Endothelial cell of umbilical vein (primary cell): ENCODE measurements at regions not wholly inside any gene's neighbourhood (a gene's known extent, or its start where the extent isn't known, plus 50 kb on each side); places are given as distances from the start of the nearest gene placed in this dataset.

Experiments
- BruUV-seq: library from RNA; stranded (reverse); fragments of 400-500 nt; replicated peaks from 2 replicates; lab custom pipeline; 2021; lab: Mats Ljungman, UMichigan
- CTCF ChIA-PET: fragments of 300-600, 350-600 bp; sonication (Branson Sonifier 250); formaldehyde crosslinking; loops from one replicate; lab custom pipeline; 2021; ENCODE audit warnings: antibody characterized with exemption, inconsistent platforms; lab: Charles Lee
- POLR2A ChIA-PET: fragments of 300-600, 350-600 bp; sonication (Branson Sonifier 250); formaldehyde crosslinking; loops from one replicate; lab custom pipeline; 2021; ENCODE audit warnings: antibody characterized with exemption, inconsistent platforms; lab: Charles Lee
- DNase-seq: peaks from one replicate; pipeline ENCODE4 v3.0.0-alpha.2; 2011; ENCODE audit warnings: low read depth, low spot score
- FAIRE-seq: peaks from 2 replicates; lab custom pipeline; 2011; peaks lifted over from hg19 to GRCh38; lab: Jason Lieb, UNC
- H2AFZ ChIP-seq: 2 replicates; pipeline ENCODE4 v1.6.0; 2012; ENCODE audit warnings: low read depth, low read length, control low read depth, inconsistent platforms
- H3K27ac ChIP-seq: 2 replicates; pipeline ENCODE4 v1.5.1; 2011; ENCODE audit warnings: low read depth, mild to moderate bottlenecking, control low read depth, low read length, moderate library complexity; ENCODE audit not compliant: insufficient read depth
- H3K27me3 ChIP-seq, 2 experiments: 2 replicates each; pipeline versions ENCODE4 v1.6.0 to v1.6.1; 2011; ENCODE audit warnings: low read length in 2 of 2, mixed read lengths in 1 of 2; ENCODE audit not compliant: control insufficient read depth in 2 of 2, insufficient read depth in 2 of 2
- H3K36me3 ChIP-seq, 2 experiments: 2 replicates in 1 of 2; 3 replicates in 1 of 2; pipeline ENCODE4 v1.5.1; 2011; ENCODE audit warnings: low read length in 2 of 2, mild to moderate bottlenecking in 1 of 2, moderate library complexity in 1 of 2; ENCODE audit not compliant: control insufficient read depth in 2 of 2, insufficient read depth in 2 of 2; ENCODE audit errors: extremely low read depth in 1 of 2
- H3K4me1 ChIP-seq: 3 replicates; pipeline ENCODE4 v1.5.1; 2011; ENCODE audit warnings: mild to moderate bottlenecking, low read length; ENCODE audit not compliant: control insufficient read depth, insufficient read depth; ENCODE audit errors: extremely low read depth
- H3K4me2 ChIP-seq: 2 replicates; pipeline ENCODE4 v1.6.1; 2011; ENCODE audit warnings: low read length, control low read depth, mixed read lengths; ENCODE audit not compliant: insufficient read depth
- H3K4me3 ChIP-seq, 3 experiments: fragments of 200-600 bp in 1 of 3; sonication (generic), shearing (Covaris generic) in 1 of 3; replicated peaks in 1 of 3; 2 replicates each; pipeline ENCODE4 v1.5.1; 2011 to 2016; ENCODE audit warnings: control low read depth in 3 of 3, low read length in 3 of 3, mild to moderate bottlenecking in 2 of 3, inconsistent platforms in 1 of 3, low read depth in 1 of 3, moderate library complexity in 1 of 3; ENCODE audit not compliant: insufficient read depth in 1 of 3
- H3K79me2 ChIP-seq: 2 replicates; pipeline ENCODE4 v1.6.0; 2012; ENCODE audit warnings: low read length, inconsistent platforms; ENCODE audit not compliant: control insufficient read depth, insufficient read depth
- H3K9ac ChIP-seq: replicated peaks from 2 replicates; pipeline ENCODE3; 2011; ENCODE audit warnings: low read length, control low read depth; ENCODE audit not compliant: insufficient read depth; ENCODE audit errors: extremely low read depth
- H3K9me1 ChIP-seq: replicated peaks from 3 replicates; pipeline ENCODE4 v1.6.0; 2011; ENCODE audit warnings: mild to moderate bottlenecking, low read length; ENCODE audit not compliant: control insufficient read depth, insufficient read depth; ENCODE audit errors: extremely low read depth
- H3K9me3 ChIP-seq: replicated peaks from 2 replicates; pipeline ENCODE4 v1.5.1; 2012; ENCODE audit warnings: low read length, inconsistent platforms; ENCODE audit not compliant: control insufficient read depth, insufficient read depth
- H4K20me1 ChIP-seq: replicated peaks from 2 replicates; pipeline ENCODE3; 2011; ENCODE audit warnings: mild to moderate bottlenecking, low read length; ENCODE audit not compliant: control insufficient read depth, insufficient read depth; ENCODE audit errors: extremely low read depth
- CTCF ChIP-seq, 2 donors: IDR thresholded peaks; 1 replicate in 1 of 2; 2 replicates in 1 of 2; pipeline ENCODE4 v1.5.1; 2011; ENCODE audit warnings: low read length in 2 of 2, mild to moderate bottlenecking in 2 of 2, moderate library complexity in 2 of 2, control low read depth in 1 of 2, inconsistent platforms in 1 of 2, low read depth in 1 of 2; ENCODE audit not compliant: insufficient read depth in 1 of 2; ENCODE audit errors: extremely low read depth in 1 of 2
- EZH2 ChIP-seq: IDR thresholded peaks from 2 replicates; pipeline ENCODE4 v1.6.1; 2012; ENCODE audit warnings: borderline replicate concordance, low read depth, mild to moderate bottlenecking, moderate library complexity, low read length, inconsistent platforms; ENCODE audit not compliant: severe bottlenecking
- FOS ChIP-seq: IDR thresholded peaks from 2 replicates; pipeline ENCODE4 v1.6.1; 2011; ENCODE audit warnings: mild to moderate bottlenecking, low read length, moderate library complexity, borderline replicate concordance; ENCODE audit not compliant: insufficient read depth
- GATA2 ChIP-seq: IDR thresholded peaks from 2 replicates; pipeline ENCODE4 v1.7.0; 2011; ENCODE audit warnings: low read depth, mild to moderate bottlenecking, moderate library complexity, mixed read lengths, low read length; ENCODE audit not compliant: insufficient read length, insufficient read depth
- JUN ChIP-seq: IDR thresholded peaks from 2 replicates; pipeline ENCODE4 v1.6.1; 2011; ENCODE audit warnings: borderline replicate concordance, low read depth; ENCODE audit not compliant: insufficient read length, insufficient read depth
- MYC ChIP-seq: IDR thresholded peaks from one replicate; pipeline ENCODE4 v1.6.1; 2011; ENCODE audit warnings: mild to moderate bottlenecking, low read depth, low read length
- POLR2A ChIP-seq: IDR thresholded peaks from 2 replicates; pipeline ENCODE4 v1.6.1; 2012; ENCODE audit warnings: low read depth, mild to moderate bottlenecking, control low read depth, low read length
- POLR2AphosphoS5 ChIP-seq: IDR thresholded peaks from 2 replicates; pipeline ENCODE4 v1.6.1; 2012; ENCODE audit warnings: low read depth, mild to moderate bottlenecking, control low read depth, low read length, moderate library complexity; ENCODE audit not compliant: insufficient read depth
- dilution Hi-C: fragments of 300-500 bp; cut with MboI; formaldehyde crosslinking; loops from one replicate; pipeline ENCODE4 v1.15.0; 2019; ENCODE audit warnings: low sequenced_read_pairs; ENCODE audit not compliant: extremely low pct_ligation_motif_present
- intact Hi-C: fragments of 100-400 bp; cut with micrococcal nuclease; formaldehyde crosslinking; loops from one replicate; pipeline ENCODE4 v1.10.0; 2022
- TF ChIP-seq, protein P1 (sequence below): IDR thresholded peaks from 2 replicates; pipeline ENCODE4 v1.6.1; 2011; ENCODE audit not compliant: insufficient read depth, insufficient read length

DNA sequence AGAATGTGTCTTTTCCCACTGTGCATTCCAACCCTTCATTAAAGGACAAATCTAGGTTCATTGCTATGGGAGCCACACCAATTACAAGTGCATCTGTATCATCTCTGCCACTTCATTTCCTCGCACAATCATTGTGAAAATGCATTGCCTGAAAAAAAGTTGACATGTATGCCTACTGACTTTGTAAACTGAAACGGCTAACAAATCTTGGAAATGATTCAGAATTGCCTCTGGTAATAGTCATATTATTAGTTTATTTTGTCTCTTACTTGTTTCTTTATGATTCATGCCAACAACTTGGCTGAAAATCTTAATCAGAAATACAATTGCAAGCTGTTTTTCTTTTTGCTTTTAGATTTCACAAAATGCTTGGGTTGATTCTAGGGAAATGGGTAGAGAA is 497.1 kb downstream of the ZIC1 start:
- FAIRE-seq (no peak), DNase-seq (no peak)
- Histone ChIP-seq H4K20me1 (no peaks in the 10 kb centered on the region), H2AFZ (no peak overlapping the region), H3K4me2 (no peak overlapping the region), H3K27me3 (no peaks in the 10 kb centered on the region), H3K4me1 (no peaks in the 10 kb centered on the region), H3K9me3 (no peaks in the 10 kb centered on the region), H3K36me3 (no peaks in the 10 kb centered on the region), H3K9me1 (no peaks in the 10 kb centered on the region), H3K79me2 (no peaks in the 10 kb centered on the region), H3K9ac (no peak overlapping the region), H3K4me3 (no peak overlapping the region), H3K27ac (no peak overlapping the region)
- BruUV-seq = no TSS peak
- dilution Hi-C loops = no loop called here
- intact Hi-C loops = no loop called here
- TF ChIP-seq, protein P1, sequence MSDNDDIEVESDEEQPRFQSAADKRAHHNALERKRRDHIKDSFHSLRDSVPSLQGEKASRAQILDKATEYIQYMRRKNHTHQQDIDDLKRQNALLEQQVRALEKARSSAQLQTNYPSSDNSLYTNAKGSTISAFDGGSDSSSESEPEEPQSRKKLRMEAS = no peak
- TF ChIP-seq POLR2AphosphoS5 (no peak), EZH2 (no peak), GATA2 (no peak), MYC (no peak), CTCF (IDR thresholded peaks at IDR 0.05; ENCODE audit: extremely low read depth in 1 of 2, insufficient read depth in 1 of 2, low read depth in 1 of 2, low read length in 2 of 2) (no peak)
- ChIA-PET CTCF (no interaction called here), POLR2A (no interaction called here)

GRCh38 chr3:147914532-147914931 is 505.4 kb downstream of the ZIC1 start:
- Histone ChIP-seq H3K27ac (no peak overlapping the region), H3K4me3 (no peak overlapping the region), H4K20me1 (no peaks in the 10 kb centered on the region), H3K9me3 (no peaks in the 10 kb centered on the region), H3K27me3 (no peaks in the 10 kb centered on the region), H3K4me2 (no peak overlapping the region), H3K36me3 (no peaks in the 10 kb centered on the region), H3K4me1 (no peaks in the 10 kb centered on the region), H3K79me2 (no peaks in the 10 kb centered on the region), H3K9me1 (no peaks in the 10 kb centered on the region), H2AFZ (no peak overlapping the region), H3K9ac (no peak overlapping the region)
- POLR2A ChIA-PET = no interaction called here
- CTCF ChIA-PET = interaction anchor here (1.3 kb wide), 1 partner anchor 163 kb away, joined by 4 read pairs; no protein-coding TSS in a partner anchor
- no peak for DNase-seq
- intact Hi-C loops = no loop called here
- dilution Hi-C loops = no loop called here
- TF ChIP-seq FOS (no peak), POLR2AphosphoS5 (no peak), CTCF (IDR thresholded peaks at IDR 0.05; ENCODE audit: extremely low read depth in 1 of 2, insufficient read depth in 1 of 2, low read depth in 1 of 2, low read length in 2 of 2) (no peak), MYC (no peak), JUN (no peak), EZH2 (no peak), GATA2 (no peak), POLR2A (no peak)
- BruUV-seq = no TSS peak
- FAIRE-seq = no peak
